KMS-11 (cell line): ENCODE measurements at regions not wholly inside any gene's neighbourhood (a gene's known extent, or its start where the extent isn't known, plus 50 kb on each side); places are given as distances from the start of the nearest gene placed in this dataset.

ENCODE experiments used
- H2AFZ ChIP-seq: fragments of 200-600 bp; sonication (generic); 2 replicates; pipeline ENCODE4 v1.6.1; 2016; ENCODE audit warnings: antibody characterized with exemption, mixed run types, low read depth
- H3K27ac ChIP-seq: fragments of 200-600 bp; sonication (generic); 2 replicates; pipeline ENCODE4 v1.6.1; 2016; ENCODE audit warnings: mild to moderate bottlenecking, mixed run types
- H3K27me3 ChIP-seq: fragments of 200-600 bp; sonication (generic); 2 replicates; pipeline ENCODE4 v1.6.1; 2017; ENCODE audit warnings: mild to moderate bottlenecking, low read depth, mixed run types, moderate library complexity; ENCODE audit not compliant: insufficient read depth
- H3K36me3 ChIP-seq: fragments of 200-600 bp; sonication (generic); 2 replicates; pipeline ENCODE4 v1.6.1; 2017; ENCODE audit warnings: mild to moderate bottlenecking, mixed run types; ENCODE audit not compliant: insufficient read depth
- H3K4me1 ChIP-seq: fragments of 200-600 bp; sonication (generic); 2 replicates; pipeline ENCODE4 v1.6.1; 2016; ENCODE audit warnings: mild to moderate bottlenecking, low read depth, mixed run types; ENCODE audit not compliant: poor library complexity, severe bottlenecking
- H3K4me2 ChIP-seq: fragments of 200-600 bp; sonication (generic); 2 replicates; pipeline ENCODE4 v1.7.0; 2016; ENCODE audit warnings: mild to moderate bottlenecking, mixed run types
- H3K4me3 ChIP-seq: fragments of 200-600 bp; sonication (generic); IDR thresholded peaks from 2 replicates; pipeline ENCODE4 v1.6.1; 2017; ENCODE audit warnings: low read depth, low read length, mixed read lengths; ENCODE audit not compliant: insufficient read depth
- H3K79me2 ChIP-seq: fragments of 200-600 bp; sonication (generic); 2 replicates; pipeline ENCODE4 v1.6.1; 2016; ENCODE audit warnings: low read depth, mixed run types; ENCODE audit not compliant: insufficient read depth
- H3K9ac ChIP-seq: fragments of 200-600 bp; sonication (generic); 2 replicates; pipeline ENCODE4 v1.6.1; 2016; ENCODE audit warnings: mild to moderate bottlenecking, mixed run types
- H4K20me1 ChIP-seq: fragments of 200-600 bp; sonication (generic); 2 replicates; pipeline ENCODE4 v1.6.1; 2016; ENCODE audit warnings: mild to moderate bottlenecking, mixed run types; ENCODE audit not compliant: insufficient read depth
- CTCF ChIP-seq: fragments of 200-600 bp; sonication (generic); conservative IDR thresholded peaks from 2 replicates; pipeline ENCODE4 v1.6.1; 2017; ENCODE audit warnings: low read depth, mild to moderate bottlenecking, antibody characterized with exemption, low read length, moderate library complexity, mixed read lengths

- H3K9ac ChIP-seq: no peak overlapping the region
- no peak for TF ChIP-seq CTCF
Observed at GRCh38 chr1:58405660-58406059, 140.9 kb downstream of the OMA1 start.

GRCh38 chr1:58403894-58404293 lies 142.6 kb downstream of the OMA1 start:
- H4K20me1 ChIP-seq: no peaks in the 10 kb centered on the region
- H3K27me3 ChIP-seq: no peaks in the 10 kb centered on the region
- no peak overlapping the region for H2AFZ ChIP-seq
- no peak for TF ChIP-seq CTCF
- H3K79me2 ChIP-seq: no peaks in the 10 kb centered on the region
- H3K9ac ChIP-seq: no peak overlapping the region
- no peaks in the 10 kb centered on the region for H3K4me1 ChIP-seq
- no peak overlapping the region for H3K27ac ChIP-seq
- H3K4me2 ChIP-seq: no peak overlapping the region
- no peaks in the 10 kb centered on the region for H3K36me3 ChIP-seq
- no peak overlapping the region for H3K4me3 ChIP-seq

More at GRCh38 chr1:58405660-58406059, 140.9 kb downstream of the OMA1 start:
- Histone ChIP-seq H3K4me1 (no peaks in the 10 kb centered on the region), H3K79me2 (no peaks in the 10 kb centered on the region), H3K4me2 (no peak overlapping the region), H3K36me3 (no peaks in the 10 kb centered on the region), H3K27me3 (no peaks in the 10 kb centered on the region), H3K27ac (no peak overlapping the region), H2AFZ (no peak overlapping the region), H4K20me1 (no peaks in the 10 kb centered on the region), H3K4me3 (no peak overlapping the region)

- Histone ChIP-seq H3K79me2 (no peaks in the 10 kb centered on the region), H3K27me3 (no peaks in the 10 kb centered on the region), H4K20me1 (no peaks in the 10 kb centered on the region), H3K9ac (no peak overlapping the region), H3K36me3 (no peaks in the 10 kb centered on the region), H3K4me3 (no peak overlapping the region), H3K4me2 (no peak overlapping the region), H3K27ac (no peak overlapping the region), H3K4me1 (no peaks in the 10 kb centered on the region), H2AFZ (no peak overlapping the region)
- no peak for TF ChIP-seq CTCF
Observed at GRCh38 chr1:58402444-58402843, 144.1 kb downstream of the OMA1 start.

GRCh38 chr1:58401991-58402390 lies 144.5 kb downstream of the OMA1 start:
- Histone ChIP-seq H3K27ac (no peak overlapping the region), H3K4me2 (no peak overlapping the region), H3K4me3 (no peak overlapping the region), H3K4me1 (no peaks in the 10 kb centered on the region), H2AFZ (no peak overlapping the region), H3K27me3 (no peaks in the 10 kb centered on the region), H4K20me1 (no peaks in the 10 kb centered on the region), H3K79me2 (no peaks in the 10 kb centered on the region), H3K36me3 (no peaks in the 10 kb centered on the region), H3K9ac (no peak overlapping the region)
- no peak for TF ChIP-seq CTCF
